Stomach (tissue), 8 donors: ENCODE measurements at regions not wholly inside any gene's neighbourhood (a gene's known extent, or its start where the extent isn't known, plus 50 kb on each side); places are given as distances from the start of the nearest gene placed in this dataset.
"Not testable (repeated sequence)": the region's sequence is repeated elsewhere in the genome, so short reads cannot be mapped to it uniquely, and the experiment has no call there.

Experiments
- DNase-seq, 2 donors: peaks; one replicate each; pipeline versions ENCODE4 v3.0.0 to v3.0.0-alpha.2; 2013 to 2019
- H3K27ac ChIP-seq, 5 donors: fragments of 200-600 bp in 4 of 5; sonication (generic) in 4 of 5; one replicate each; pipeline ENCODE4 v1.5.1; 2013 to 2019; ENCODE audit warnings: mild to moderate bottlenecking in 1 of 5, moderate library complexity in 1 of 5
- H3K27me3 ChIP-seq, 3 donors: fragments of 200-600 bp; sonication (generic); one replicate each; pipeline ENCODE4 v1.5.1; 2017 to 2019; ENCODE audit warnings: mixed run types in 1 of 3
- H3K36me3 ChIP-seq, 4 donors: fragments of 200-600 bp; sonication (generic); 1 replicate in 3 of 4; 2 replicates in 1 of 4; pipeline ENCODE4 v1.5.1; 2016 to 2019
- H3K4me1 ChIP-seq, 4 donors: fragments of 200-600 bp; sonication (generic); one replicate each; pipeline ENCODE4 v1.5.1; 2016 to 2019
- H3K4me3 ChIP-seq, 4 donors: fragments of 200-600 bp; sonication (generic) in 3 of 4; one replicate each; pipeline ENCODE4 v1.5.1; 2016 to 2019; ENCODE audit warnings: mild to moderate bottlenecking in 1 of 4
- H3K9me3 ChIP-seq, 4 donors: fragments of 200-600 bp; sonication (generic); one replicate each; pipeline ENCODE4 v1.5.1; 2016 to 2019
- CTCF ChIP-seq, 7 experiments: fragments of 450-650 bp in 4 of 7; fragments of 200-600 bp in 3 of 7; sonication (generic) in 3 of 7; IDR thresholded peaks; one replicate each; pipeline ENCODE4 v1.5.1; 2016 to 2019; ENCODE audit warnings: antibody characterized with exemption in 7 of 7, control low read depth in 2 of 7, mild to moderate bottlenecking in 1 of 7
- EP300 ChIP-seq: sonication (generic); formaldehyde crosslinking; IDR thresholded peaks from one replicate; pipeline ENCODE4 v1.6.1; 2017; ENCODE audit warnings: antibody characterized with exemption
- POLR2A ChIP-seq, 4 donors: fragments of 450-650 bp; IDR thresholded peaks; one replicate each; pipeline ENCODE4 v1.6.1; 2016; ENCODE audit warnings: antibody characterized with exemption in 4 of 4, control low read depth in 2 of 4, mild to moderate bottlenecking in 1 of 4, moderate library complexity in 1 of 4
- POLR2AphosphoS5 ChIP-seq, 3 donors: sonication (generic); formaldehyde crosslinking; IDR thresholded peaks; one replicate each; pipeline ENCODE4 v1.6.1; 2016; ENCODE audit warnings: antibody characterized with exemption in 3 of 3
- WGBS, 5 donors: extraction: QIAGEN DNeasy Blood & Tissue Kit in 3 of 5; methylation state at CpG; one replicate each; pipeline versions ENCODE4 v1.1.5 to v1.1.7; 2013 to 2018; 5-methylcytosine and 5-hydroxymethylcytosine counted together
- intact Hi-C: fragments of 100-400 bp; cut with DNase I; formaldehyde crosslinking; loops from one replicate; pipeline ENCODE4 v1.15.1; 2023; ENCODE audit warnings: low total_unique reads
- donor health status: healthy with polysubstance abuse.
- donor health status: Bipolar disorder and iron deficiency.
- donor health status: healthy.

- no peaks in the 10 kb centered on the region for H3K4me1 ChIP-seq
- H3K27me3 ChIP-seq: no peaks in the 10 kb centered on the region
- TF ChIP-seq EP300: no peak
- TF ChIP-seq CTCF (IDR thresholded peaks at IDR 0.05): no peak
- no peak for TF ChIP-seq POLR2AphosphoS5 (IDR thresholded peaks at IDR 0.05)
- no peak for TF ChIP-seq POLR2A (IDR thresholded peaks at IDR 0.05)
- 17 to 31% (median 22%) methylated on average over 2 of the region's 2 CpGs for WGBS, 5 donors
- H3K4me3 ChIP-seq: no peak overlapping the region
- no peak overlapping the region for H3K27ac ChIP-seq
- intact Hi-C loops: no loop called here
- no peaks in the 10 kb centered on the region for H3K9me3 ChIP-seq
- H3K36me3 ChIP-seq: no peaks in the 10 kb centered on the region
- DNase-seq: no peak
These were observed 191.1 kb downstream of the IL20RB start for GRCh38 chr3:137148917-137149316.

- Histone ChIP-seq H3K9me3 (no peaks in the 10 kb centered on the region), H3K36me3 (no peaks in the 10 kb centered on the region), H3K4me1 (no peaks in the 10 kb centered on the region), H3K27ac (no peak overlapping the region), H3K27me3 (no peaks in the 10 kb centered on the region), H3K4me3 (no peak overlapping the region)
- DNase-seq: no peak
- intact Hi-C loops: no loop called here
- WGBS, 5 donors: 77 to 85% (median 81%) methylated on average over 5 of the region's 5 CpGs
- TF ChIP-seq EP300 (no peak), POLR2AphosphoS5 (IDR thresholded peaks at IDR 0.05) (no peak), POLR2A (IDR thresholded peaks at IDR 0.05) (no peak), CTCF (IDR thresholded peaks at IDR 0.05) (no peak)
These were observed 193.0 kb downstream of the IL20RB start for GRCh38 chr3:137150825-137151224.

GRCh38 chr3:137153046-137153445, 195.3 kb downstream of the IL20RB start:
- DNase-seq, H3K36me3 ChIP-seq, H3K4me3 ChIP-seq, intact Hi-C loops, H3K27me3 ChIP-seq, H3K9me3 ChIP-seq, H3K4me1 ChIP-seq, H3K27ac ChIP-seq: not testable (repeated sequence)
- 84 to 92% (median 91%) methylated on average over 5 of the region's 5 CpGs for WGBS, 5 donors

GRCh38 chr3:137163241-137163871, 205.6 kb downstream of the IL20RB start:
- H3K4me1 ChIP-seq: peaks cover 0 to 15% (median 8%) of the 10 kb centered on the region in 4 donors
- H3K36me3 ChIP-seq: no peaks in the 10 kb centered on the region
- peak in 1 of 2 donors; percentile 38 for DNase-seq
- 9 to 34% (median 30%) methylated on average over 6 of the region's 6 CpGs for WGBS, 5 donors
- TF ChIP-seq POLR2AphosphoS5 (IDR thresholded peaks at IDR 0.05) (no peak), CTCF (IDR thresholded peaks at IDR 0.05) (no peak), POLR2A (IDR thresholded peaks at IDR 0.05) (no peak), EP300 (no peak)
- peak overlapping the region in 1 of 4 donors; percentile 0 for H3K4me3 ChIP-seq
- intact Hi-C loops: no loop called here
- H3K27me3 ChIP-seq: no peaks in the 10 kb centered on the region
- H3K9me3 ChIP-seq: no peaks in the 10 kb centered on the region
- peak overlapping the region in 3 of 5 donors; percentile 13 to 50 (median 47) for H3K27ac ChIP-seq

GRCh38 chr3:137163958-137164357, 206.2 kb downstream of the IL20RB start:
- DNase-seq: no peak
- intact Hi-C loops: no loop called here
- no peak for TF ChIP-seq POLR2AphosphoS5 (IDR thresholded peaks at IDR 0.05)
- TF ChIP-seq EP300: no peak
- no peak for TF ChIP-seq POLR2A (IDR thresholded peaks at IDR 0.05)
- no peak for TF ChIP-seq CTCF (IDR thresholded peaks at IDR 0.05)
- Histone ChIP-seq H3K27me3 (no peaks in the 10 kb centered on the region), H3K4me1 (peaks cover 0 to 15% (median 8%) of the 10 kb centered on the region in 4 donors), H3K27ac (peak overlapping the region in 3 of 5 donors; percentile 13 to 50 (median 47)), H3K4me3 (no peak overlapping the region), H3K36me3 (no peaks in the 10 kb centered on the region), H3K9me3 (no peaks in the 10 kb centered on the region)
